ENCODE measurements at regions not wholly inside any gene's neighbourhood (a gene's known extent, or its start where the extent isn't known, plus 50 kb on each side); places are given as distances from the start of the nearest gene placed in this dataset.
A peak's percentile ranks its signal among the peaks of the same experiment; 100 is the strongest.

- Mint-ChIP-seq H3K9me3 (ENCODE audit: unreplicated experiment) (no peaks in the 10 kb centered on the region), H3K4me1 (ENCODE audit: unreplicated experiment) (no peaks in the 10 kb centered on the region), H3K36me3 (ENCODE audit: unreplicated experiment) (no peaks in the 10 kb centered on the region), H3K27me3 (ENCODE audit: unreplicated experiment) (peaks cover 71% of the 10 kb centered on the region), H3K4me3 (ENCODE audit: unreplicated experiment) (no peak overlapping the region), H3K27ac (ENCODE audit: unreplicated experiment) (no peak overlapping the region)
- TF ChIP-seq CTCF (IDR thresholded peaks at IDR 0.05) = no peak
- DNase-seq (ENCODE audit: extremely low spot score, unreplicated experiment) = no peak
These were observed 57.2 kb upstream of the JDP2 start for GRCh38 chr14:75370416-75371205.

DNA sequence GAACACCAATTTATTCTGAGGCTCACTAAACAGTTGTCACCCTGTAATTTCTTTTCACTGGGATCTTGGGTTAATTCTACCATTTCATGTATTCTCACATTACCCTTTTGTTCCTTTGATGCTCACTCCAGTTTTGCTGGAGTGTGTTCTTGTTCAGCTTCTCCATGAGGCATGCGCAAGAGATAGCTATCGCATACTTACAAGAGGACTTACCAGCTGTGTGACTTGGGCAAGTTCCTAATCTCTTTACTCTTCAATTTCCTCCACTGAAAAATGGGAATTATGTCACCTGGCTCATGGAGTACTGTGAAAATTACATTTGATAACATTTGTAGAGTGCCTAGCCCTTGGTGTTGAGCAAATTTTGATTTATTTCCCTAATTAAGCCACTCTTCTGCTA, 56.5 kb upstream of the JDP2 start:
- Mint-ChIP-seq H3K4me1 (ENCODE audit: unreplicated experiment) (no peaks in the 10 kb centered on the region), H3K27ac (ENCODE audit: unreplicated experiment) (no peak overlapping the region)

GRCh38 chr14:75372260-75372659, 55.6 kb upstream of the JDP2 start:
- Mint-ChIP-seq H3K4me1 (ENCODE audit: unreplicated experiment) (no peaks in the 10 kb centered on the region), H3K27ac (ENCODE audit: unreplicated experiment) (no peak overlapping the region), H3K4me3 (ENCODE audit: unreplicated experiment) (no peak overlapping the region), H3K9me3 (ENCODE audit: unreplicated experiment) (no peaks in the 10 kb centered on the region), H3K36me3 (ENCODE audit: unreplicated experiment) (no peaks in the 10 kb centered on the region), H3K27me3 (ENCODE audit: unreplicated experiment) (peaks cover 70% of the 10 kb centered on the region)
- peak; percentile 30 for DNase-seq (ENCODE audit: extremely low spot score, unreplicated experiment)
- TF ChIP-seq CTCF (IDR thresholded peaks at IDR 0.05) = no peak

More for the DNA sequence above, 56.5 kb upstream of the JDP2 start:
- Mint-ChIP-seq H3K27me3 (ENCODE audit: unreplicated experiment) (peaks cover 69% of the 10 kb centered on the region), H3K36me3 (ENCODE audit: unreplicated experiment) (no peaks in the 10 kb centered on the region), H3K4me3 (ENCODE audit: unreplicated experiment) (no peak overlapping the region), H3K9me3 (ENCODE audit: unreplicated experiment) (no peaks in the 10 kb centered on the region)
- TF ChIP-seq CTCF (IDR thresholded peaks at IDR 0.05) = no peak
- DNase-seq (ENCODE audit: extremely low spot score, unreplicated experiment) = no peak

GRCh38 chr14:75373133-75373532, 54.7 kb upstream of the JDP2 start:
- no peaks in the 10 kb centered on the region for H3K4me1 Mint-ChIP-seq (ENCODE audit: unreplicated experiment)
- no peak for TF ChIP-seq CTCF (IDR thresholded peaks at IDR 0.05)
- H3K9me3 Mint-ChIP-seq (ENCODE audit: unreplicated experiment) = no peaks in the 10 kb centered on the region
- H3K27me3 Mint-ChIP-seq (ENCODE audit: unreplicated experiment) = peaks cover 72% of the 10 kb centered on the region
- no peak overlapping the region for H3K27ac Mint-ChIP-seq (ENCODE audit: unreplicated experiment)
- no peaks in the 10 kb centered on the region for H3K36me3 Mint-ChIP-seq (ENCODE audit: unreplicated experiment)
- H3K4me3 Mint-ChIP-seq (ENCODE audit: unreplicated experiment) = no peak overlapping the region
- peak; percentile 59 for DNase-seq (ENCODE audit: extremely low spot score, unreplicated experiment)

DNA sequence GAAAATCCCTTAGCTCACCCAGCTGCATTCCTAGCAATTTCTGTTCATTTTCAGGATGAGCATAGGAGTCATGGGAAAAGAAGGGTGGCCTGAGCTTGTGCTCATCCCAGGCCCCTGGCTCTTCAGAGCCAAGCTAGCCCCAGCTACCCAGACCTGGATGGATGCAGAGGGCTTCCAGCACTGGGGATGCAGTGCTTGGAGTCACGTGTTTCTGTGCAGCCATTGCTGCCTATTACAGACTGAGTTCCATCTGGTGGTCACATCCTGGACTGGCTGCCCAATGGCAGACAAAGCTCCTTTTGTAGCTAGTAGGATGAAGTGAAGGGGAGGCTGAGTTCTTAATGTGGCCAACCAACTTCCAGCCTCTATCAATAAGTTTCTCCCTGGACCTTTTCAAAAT, 54.2 kb upstream of the JDP2 start:
- Mint-ChIP-seq H3K27me3 (ENCODE audit: unreplicated experiment) (peaks cover 74% of the 10 kb centered on the region), H3K36me3 (ENCODE audit: unreplicated experiment) (no peaks in the 10 kb centered on the region), H3K4me1 (ENCODE audit: unreplicated experiment) (no peaks in the 10 kb centered on the region), H3K9me3 (ENCODE audit: unreplicated experiment) (no peaks in the 10 kb centered on the region), H3K4me3 (ENCODE audit: unreplicated experiment) (no peak overlapping the region), H3K27ac (ENCODE audit: unreplicated experiment) (no peak overlapping the region)
- peak; percentile 38 for DNase-seq (ENCODE audit: extremely low spot score, unreplicated experiment)
- no peak for TF ChIP-seq CTCF (IDR thresholded peaks at IDR 0.05)

All from osteocyte (in vitro differentiated cells).